Body of pancreas (tissue), 4 donors: ENCODE measurements at regions not wholly inside any gene's neighbourhood (a gene's known extent, or its start where the extent isn't known, plus 50 kb on each side); places are given as distances from the start of the nearest gene placed in this dataset.

Source experiments
- POLR2A ChIP-seq, 3 donors: fragments of 450-650 bp; IDR thresholded peaks; one replicate each; pipeline ENCODE4 v1.6.1; 2016; ENCODE audit warnings: antibody characterized with exemption in 3 of 3, mild to moderate bottlenecking in 2 of 3
- TF ChIP-seq, protein P1 (sequence below), 7 experiments: fragments of 450-650 bp in 4 of 7; fragments of 200-600 bp in 3 of 7; sonication (generic) in 3 of 7; IDR thresholded peaks; one replicate each; pipeline ENCODE4 v1.5.1; 2016 to 2019; ENCODE audit warnings: antibody characterized with exemption in 7 of 7

DNA sequence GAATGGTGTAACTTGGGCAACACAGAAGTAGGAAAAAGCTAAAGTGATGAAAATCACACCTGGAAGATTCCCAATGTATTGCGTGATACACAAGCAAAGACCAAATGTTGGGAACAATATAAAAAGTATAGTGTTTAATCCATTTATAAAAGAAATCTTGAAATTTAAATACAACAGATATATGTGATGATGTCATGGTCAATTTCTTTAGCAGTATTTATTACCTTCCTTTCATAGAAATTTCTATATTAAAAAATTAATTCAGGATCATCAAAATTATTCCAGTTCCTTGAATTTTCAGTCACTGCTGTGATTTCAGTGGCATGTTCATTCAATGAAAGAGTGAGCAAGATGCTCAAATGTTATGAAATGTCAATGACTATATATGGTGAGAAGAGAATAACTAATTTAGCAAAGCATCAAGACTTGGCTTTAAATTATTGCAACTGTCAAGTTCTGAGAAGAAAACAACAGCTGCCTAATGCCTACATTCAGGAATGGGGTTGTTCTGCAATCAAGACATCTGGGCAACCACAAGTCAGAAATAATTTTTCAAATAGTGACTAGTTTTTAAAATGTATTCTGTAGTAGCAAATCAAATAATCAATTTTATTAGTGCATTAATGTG is 308.8 kb downstream of the SEMA3D start:
- TF ChIP-seq, protein P1, sequence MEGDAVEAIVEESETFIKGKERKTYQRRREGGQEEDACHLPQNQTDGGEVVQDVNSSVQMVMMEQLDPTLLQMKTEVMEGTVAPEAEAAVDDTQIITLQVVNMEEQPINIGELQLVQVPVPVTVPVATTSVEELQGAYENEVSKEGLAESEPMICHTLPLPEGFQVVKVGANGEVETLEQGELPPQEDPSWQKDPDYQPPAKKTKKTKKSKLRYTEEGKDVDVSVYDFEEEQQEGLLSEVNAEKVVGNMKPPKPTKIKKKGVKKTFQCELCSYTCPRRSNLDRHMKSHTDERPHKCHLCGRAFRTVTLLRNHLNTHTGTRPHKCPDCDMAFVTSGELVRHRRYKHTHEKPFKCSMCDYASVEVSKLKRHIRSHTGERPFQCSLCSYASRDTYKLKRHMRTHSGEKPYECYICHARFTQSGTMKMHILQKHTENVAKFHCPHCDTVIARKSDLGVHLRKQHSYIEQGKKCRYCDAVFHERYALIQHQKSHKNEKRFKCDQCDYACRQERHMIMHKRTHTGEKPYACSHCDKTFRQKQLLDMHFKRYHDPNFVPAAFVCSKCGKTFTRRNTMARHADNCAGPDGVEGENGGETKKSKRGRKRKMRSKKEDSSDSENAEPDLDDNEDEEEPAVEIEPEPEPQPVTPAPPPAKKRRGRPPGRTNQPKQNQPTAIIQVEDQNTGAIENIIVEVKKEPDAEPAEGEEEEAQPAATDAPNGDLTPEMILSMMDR (IDR thresholded peaks at IDR 0.05): no peak
- no peak for TF ChIP-seq POLR2A (IDR thresholded peaks at IDR 0.05)
